NT2/D1 (cell line): ENCODE measurements at regions not wholly inside any gene's neighbourhood (a gene's known extent, or its start where the extent isn't known, plus 50 kb on each side); places are given as distances from the start of the nearest gene placed in this dataset.

Source experiments
- SUZ12 ChIP-seq: IDR thresholded peaks from 2 replicates; pipeline ENCODE4 v1.6.1; 2011; ENCODE audit not compliant: insufficient read length, insufficient read depth; ENCODE audit errors: extremely low read depth
- YY1 ChIP-seq: IDR thresholded peaks from 2 replicates; pipeline ENCODE4 v1.6.1; 2011; ENCODE audit not compliant: insufficient read length, insufficient read depth
- ZNF274 ChIP-seq: IDR thresholded peaks from 2 replicates; pipeline ENCODE4 v1.6.1; 2011; ENCODE audit warnings: mild to moderate bottlenecking, low read depth, low read length

- TF ChIP-seq YY1 = no peak
- no peak for TF ChIP-seq SUZ12
- no peak for TF ChIP-seq ZNF274
Observed at GRCh38 chr15:81680829-81681228, 306.8 kb upstream of the TMC3 start.
